ENCODE measurements at regions not wholly inside any gene's neighbourhood (a gene's known extent, or its start where the extent isn't known, plus 50 kb on each side); places are given as distances from the start of the nearest gene placed in this dataset.
"Not testable (repeated sequence)": the region's sequence is repeated elsewhere in the genome, so short reads cannot be mapped to it uniquely, and the experiment has no call there.

GRCh38 chr9:3646226-3646625, 120.4 kb upstream of the RFX3 start:
- no peaks in the 10 kb centered on the region for H3K27me3 Mint-ChIP-seq (ENCODE audit: low read depth)
- no peak overlapping the region for H3K27ac Mint-ChIP-seq (ENCODE audit: unreplicated experiment)
- no peaks in the 10 kb centered on the region for H3K36me3 Mint-ChIP-seq (ENCODE audit: low read depth)
- H3K4me3 Mint-ChIP-seq = no peak overlapping the region
- H3K9me3 Mint-ChIP-seq = no peaks in the 10 kb centered on the region
- DNase-seq (ENCODE audit: low read depth, low spot score) = no peak
- TF ChIP-seq CTCF (conservative IDR thresholded peaks at IDR 0.05) = no peak
- H3K4me1 Mint-ChIP-seq = no peaks in the 10 kb centered on the region

GRCh38 chr9:3642075-3642474, 116.3 kb upstream of the RFX3 start:
- not testable (repeated sequence) for DNase-seq (ENCODE audit: low read depth, low spot score); H3K4me3 Mint-ChIP-seq; H3K27me3 Mint-ChIP-seq (ENCODE audit: low read depth); H3K27ac Mint-ChIP-seq (ENCODE audit: unreplicated experiment); H3K36me3 Mint-ChIP-seq (ENCODE audit: low read depth); H3K9me3 Mint-ChIP-seq; H3K4me1 Mint-ChIP-seq

- Mint-ChIP-seq H3K9me3 (no peaks in the 10 kb centered on the region), H3K36me3 (ENCODE audit: low read depth) (no peaks in the 10 kb centered on the region), H3K27me3 (ENCODE audit: low read depth) (no peaks in the 10 kb centered on the region), H3K27ac (ENCODE audit: unreplicated experiment) (no peak overlapping the region), H3K4me1 (no peaks in the 10 kb centered on the region), H3K4me3 (no peak overlapping the region)
- TF ChIP-seq CTCF (conservative IDR thresholded peaks at IDR 0.05) = no peak
- no peak for DNase-seq (ENCODE audit: low read depth, low spot score)
Measured at GRCh38 chr9:3629495-3629894, 103.7 kb upstream of the RFX3 start.

GRCh38 chr9:3628239-3628638, 102.4 kb upstream of the RFX3 start:
- Mint-ChIP-seq H3K4me1 (no peaks in the 10 kb centered on the region), H3K27ac (ENCODE audit: unreplicated experiment) (no peak overlapping the region), H3K4me3 (no peak overlapping the region), H3K27me3 (ENCODE audit: low read depth) (no peaks in the 10 kb centered on the region), H3K9me3 (no peaks in the 10 kb centered on the region), H3K36me3 (ENCODE audit: low read depth) (no peaks in the 10 kb centered on the region)
- DNase-seq (ENCODE audit: low read depth, low spot score) = no peak
- no peak for TF ChIP-seq CTCF (conservative IDR thresholded peaks at IDR 0.05)

- Mint-ChIP-seq H3K4me3 (no peak overlapping the region), H3K27ac (ENCODE audit: unreplicated experiment) (no peak overlapping the region), H3K9me3 (peaks cover 11% of the 10 kb centered on the region), H3K4me1 (no peaks in the 10 kb centered on the region), H3K36me3 (ENCODE audit: low read depth) (peaks cover 9% of the 10 kb centered on the region), H3K27me3 (ENCODE audit: low read depth) (no peaks in the 10 kb centered on the region)
- no peak for TF ChIP-seq CTCF (conservative IDR thresholded peaks at IDR 0.05)
- DNase-seq (ENCODE audit: low read depth, low spot score) = no peak
Measured at GRCh38 chr9:3608011-3608410, 82.2 kb upstream of the RFX3 start.

GRCh38 chr9:3600672-3601071, 74.9 kb upstream of the RFX3 start:
- Mint-ChIP-seq H3K4me3 (no peak overlapping the region), H3K36me3 (ENCODE audit: low read depth) (no peaks in the 10 kb centered on the region), H3K4me1 (no peaks in the 10 kb centered on the region), H3K9me3 (peaks cover 4% of the 10 kb centered on the region), H3K27ac (ENCODE audit: unreplicated experiment) (no peak overlapping the region), H3K27me3 (ENCODE audit: low read depth) (no peaks in the 10 kb centered on the region)
- TF ChIP-seq CTCF (conservative IDR thresholded peaks at IDR 0.05) = no peak
- DNase-seq (ENCODE audit: low read depth, low spot score) = no peak
